DMS153 (cell line): ENCODE measurements at regions not wholly inside any gene's neighbourhood (a gene's known extent, or its start where the extent isn't known, plus 50 kb on each side); places are given as distances from the start of the nearest gene placed in this dataset.

Source experiments
- DNase-seq: peaks from one replicate; lab custom pipeline; 2025; lab: John Stamatoyannopoulos, UW

- no peak for DNase-seq
Measured at GRCh38 chr3:43866529-43867353, 176.0 kb downstream of the ABHD5 start.

DNA sequence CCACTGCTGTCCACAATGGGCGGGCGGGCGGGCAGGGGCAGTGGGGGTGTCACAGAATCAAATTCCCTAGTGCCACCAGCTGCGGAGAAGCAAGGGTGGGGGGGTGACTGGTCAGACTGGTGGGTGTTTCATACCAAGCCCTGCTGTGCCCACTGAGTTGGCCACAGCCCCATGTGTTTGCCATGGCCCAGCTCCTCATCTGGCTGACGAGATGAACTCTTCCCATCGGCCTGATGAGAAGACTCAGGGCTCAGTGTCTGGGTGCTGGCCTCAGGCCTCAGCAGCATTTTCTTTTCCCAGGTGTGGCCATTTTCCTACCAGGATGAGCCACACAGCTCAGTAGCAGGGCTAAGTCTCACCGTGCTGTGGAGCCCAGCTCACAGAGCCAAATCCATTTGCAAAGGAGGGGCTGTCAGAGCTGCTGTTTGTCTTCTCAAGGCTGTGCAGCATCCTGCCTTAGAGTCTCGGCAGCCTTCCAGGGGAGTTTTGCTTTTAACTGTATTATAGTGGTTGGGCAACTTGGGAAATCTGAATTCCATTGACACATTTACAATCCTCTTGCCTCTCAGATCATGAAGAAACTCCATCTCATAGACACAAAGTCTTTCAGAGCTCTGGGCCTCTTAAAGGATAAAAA lies 176.8 kb downstream of the ABHD5 start:
- no peak for DNase-seq

GRCh38 chr3:43869491-43869890 lies 178.8 kb downstream of the ABHD5 start:
- DNase-seq = no peak

DNA sequence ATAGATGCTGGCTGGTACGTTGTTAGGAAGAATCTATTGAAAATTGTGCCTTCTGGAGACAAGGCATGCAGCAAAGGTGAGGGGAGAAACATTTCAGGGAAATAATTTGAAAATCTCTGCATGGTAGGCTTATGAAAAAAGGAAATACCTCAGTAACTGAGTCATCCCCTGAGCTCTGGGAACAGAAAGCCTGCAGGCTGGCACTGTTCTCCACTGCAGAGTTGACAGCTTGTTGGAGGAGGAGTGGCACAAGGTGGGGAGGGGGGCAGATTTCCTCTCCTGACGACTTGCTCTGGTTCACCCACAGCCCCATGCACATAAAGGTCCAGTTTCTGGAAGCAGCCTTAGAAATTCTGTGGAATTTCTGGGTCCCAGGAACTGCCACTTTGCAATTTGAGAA lies 179.4 kb downstream of the ABHD5 start:
- no peak for DNase-seq

DNA sequence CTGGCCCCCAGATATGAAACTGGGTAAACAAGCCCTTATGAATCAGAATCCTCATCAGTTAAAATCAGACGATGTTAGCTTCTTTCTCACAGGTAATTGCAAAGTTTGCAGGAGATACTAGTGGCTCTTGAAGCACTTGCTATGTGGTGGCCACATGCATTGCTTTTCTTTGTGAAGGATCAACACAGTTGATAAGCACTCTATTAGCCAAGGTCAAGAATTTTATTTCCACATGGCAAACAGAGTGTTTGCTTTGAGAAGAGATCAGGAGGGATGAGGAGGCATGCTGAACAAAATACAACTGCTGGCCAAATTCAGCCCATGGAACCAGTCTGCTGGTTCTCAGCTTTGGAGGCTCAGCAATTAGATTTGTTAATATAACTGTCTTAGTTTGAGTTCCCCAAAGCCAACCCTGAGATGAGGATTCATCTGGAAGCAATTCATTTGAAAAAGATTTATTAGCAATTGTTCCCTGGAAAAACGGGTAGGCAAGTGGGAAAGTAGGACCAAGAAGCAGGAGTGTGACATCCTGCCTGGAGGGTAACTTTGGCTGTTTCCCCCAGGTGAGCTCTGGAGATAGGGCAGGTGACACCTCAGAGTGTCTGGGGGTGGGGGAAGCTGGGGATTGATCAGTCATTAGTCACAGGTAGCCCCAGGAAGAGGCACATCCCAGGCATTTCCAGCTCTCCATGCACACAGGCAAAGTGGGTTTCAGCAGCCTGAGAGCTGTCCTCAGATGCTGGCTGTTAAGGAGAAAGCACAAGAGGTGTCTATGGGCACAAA lies 180.3 kb downstream of the ABHD5 start:
- no peak for DNase-seq

- no peak for DNase-seq
Measured at GRCh38 chr3:43871627-43872245, 181.0 kb downstream of the ABHD5 start.

GRCh38 chr3:43872301-43872700 lies 181.6 kb downstream of the ABHD5 start:
- DNase-seq = no peak

- DNase-seq = no peak
Measured at GRCh38 chr3:43872901-43873300, 182.2 kb downstream of the ABHD5 start.

- DNase-seq = no peak
Measured at GRCh38 chr3:43873723-43874122, 183.0 kb downstream of the ABHD5 start.

GRCh38 chr3:43874290-43874689 lies 183.6 kb downstream of the ABHD5 start:
- DNase-seq = no peak

DNA sequence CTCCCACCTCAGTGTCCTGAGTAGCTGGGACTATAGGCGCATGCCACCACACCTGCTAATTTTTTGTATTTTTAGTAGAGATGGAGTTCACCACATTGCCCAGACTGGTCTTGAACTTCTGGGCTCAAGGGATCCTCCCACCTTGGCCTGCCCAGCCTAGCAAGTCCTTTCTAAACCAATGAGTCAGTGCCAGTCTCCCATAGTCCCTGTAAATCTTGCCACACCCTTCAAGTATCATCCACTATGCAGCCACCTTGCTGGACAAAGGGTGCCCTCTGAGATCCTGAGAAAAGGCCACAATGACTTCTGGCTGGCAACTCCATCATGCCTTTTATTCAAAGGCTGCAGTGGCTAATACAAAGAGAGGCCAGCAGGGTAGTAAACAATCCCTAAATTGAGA lies 184.0 kb downstream of the ABHD5 start:
- DNase-seq = no peak

DNA sequence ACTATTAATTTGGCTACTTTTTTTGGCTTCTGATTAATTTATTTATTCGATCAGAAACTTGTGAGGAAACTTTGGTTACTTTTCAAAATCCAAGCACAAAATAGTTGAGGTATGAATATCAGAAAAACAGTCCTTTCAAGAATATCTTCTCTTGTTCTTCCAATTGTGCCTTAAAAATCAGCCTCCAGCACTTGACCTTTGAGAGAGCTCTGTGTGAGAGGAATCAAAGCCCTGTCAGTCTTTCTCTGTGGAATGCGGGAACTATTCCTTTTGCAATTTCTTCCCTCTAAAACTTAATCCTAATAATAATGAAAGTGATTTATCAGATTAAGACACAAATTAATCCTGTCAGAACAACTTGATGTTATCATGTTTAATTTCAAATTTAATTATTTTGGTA lies 185.9 kb downstream of the ABHD5 start:
- DNase-seq = no peak

GRCh38 chr3:43879166-43879565 lies 188.4 kb downstream of the ABHD5 start:
- DNase-seq = peak; percentile 54

DNA sequence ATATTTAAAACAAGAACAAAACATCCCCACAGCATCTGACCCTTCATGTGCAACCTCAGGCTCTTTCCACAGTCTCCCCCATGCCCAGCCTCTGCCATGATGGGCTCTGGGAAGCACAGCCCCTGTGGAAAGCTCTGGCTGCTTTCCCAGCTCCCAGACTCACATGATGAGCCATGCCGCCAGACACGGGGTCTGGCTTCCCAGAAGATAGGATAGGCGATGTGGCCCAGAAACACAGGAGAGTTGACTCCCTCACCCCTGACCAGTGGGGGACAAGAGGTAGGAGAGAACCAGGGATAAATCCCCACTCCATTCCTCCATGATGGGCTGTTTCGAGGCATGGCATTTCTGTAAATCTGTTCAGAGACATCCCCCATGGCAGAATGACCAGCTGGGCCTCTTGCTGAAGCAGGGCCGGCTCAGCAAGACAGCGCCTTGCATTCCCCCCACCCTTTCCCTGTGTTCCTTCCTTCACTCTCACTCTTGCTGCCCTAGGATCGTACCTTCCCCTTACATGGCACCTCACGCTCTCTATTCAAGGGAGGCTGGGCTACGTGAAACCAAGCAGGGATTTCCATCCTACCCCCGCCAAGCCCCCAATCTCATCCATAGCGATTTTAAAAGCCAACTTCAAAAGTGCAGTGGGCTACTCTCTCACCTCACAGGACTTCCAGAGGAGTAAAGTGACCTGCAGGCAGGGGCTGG lies 192.4 kb downstream of the ABHD5 start:
- DNase-seq = no peak

DNA sequence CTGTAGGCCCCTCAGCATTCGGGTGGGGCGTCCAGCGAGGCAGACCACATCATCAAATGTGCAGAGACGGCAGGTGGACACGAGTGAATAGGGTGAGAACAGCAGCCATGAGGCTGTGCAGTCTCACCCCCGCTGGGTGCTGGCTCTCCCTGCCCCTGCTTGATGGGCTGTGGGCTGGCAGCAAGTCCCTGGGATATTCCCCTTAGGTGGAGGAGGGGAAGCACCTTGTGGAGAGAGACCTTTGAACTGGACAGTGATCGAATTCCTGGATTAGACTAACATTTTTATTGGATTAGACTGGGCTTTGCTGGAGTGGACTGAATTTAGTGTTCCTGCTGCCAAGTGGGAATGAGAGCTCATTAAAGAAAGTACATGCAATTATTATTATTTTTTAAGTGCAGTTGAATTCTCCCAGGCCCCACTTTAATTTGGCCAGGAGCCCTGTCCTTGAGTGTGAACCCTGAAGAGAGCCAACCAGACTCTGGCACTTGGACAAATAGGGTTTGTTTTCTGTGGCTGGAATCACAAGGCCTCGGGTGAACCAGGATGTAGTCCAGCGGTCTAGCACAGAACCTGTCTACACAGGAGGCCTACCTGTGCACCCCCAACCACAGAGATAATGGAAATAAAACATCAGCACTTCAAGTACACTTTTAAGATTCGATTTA lies 193.1 kb downstream of the ABHD5 start:
- DNase-seq = peak; percentile 15

GRCh38 chr3:43884581-43884980 lies 193.8 kb downstream of the ABHD5 start:
- DNase-seq = no peak

DNA sequence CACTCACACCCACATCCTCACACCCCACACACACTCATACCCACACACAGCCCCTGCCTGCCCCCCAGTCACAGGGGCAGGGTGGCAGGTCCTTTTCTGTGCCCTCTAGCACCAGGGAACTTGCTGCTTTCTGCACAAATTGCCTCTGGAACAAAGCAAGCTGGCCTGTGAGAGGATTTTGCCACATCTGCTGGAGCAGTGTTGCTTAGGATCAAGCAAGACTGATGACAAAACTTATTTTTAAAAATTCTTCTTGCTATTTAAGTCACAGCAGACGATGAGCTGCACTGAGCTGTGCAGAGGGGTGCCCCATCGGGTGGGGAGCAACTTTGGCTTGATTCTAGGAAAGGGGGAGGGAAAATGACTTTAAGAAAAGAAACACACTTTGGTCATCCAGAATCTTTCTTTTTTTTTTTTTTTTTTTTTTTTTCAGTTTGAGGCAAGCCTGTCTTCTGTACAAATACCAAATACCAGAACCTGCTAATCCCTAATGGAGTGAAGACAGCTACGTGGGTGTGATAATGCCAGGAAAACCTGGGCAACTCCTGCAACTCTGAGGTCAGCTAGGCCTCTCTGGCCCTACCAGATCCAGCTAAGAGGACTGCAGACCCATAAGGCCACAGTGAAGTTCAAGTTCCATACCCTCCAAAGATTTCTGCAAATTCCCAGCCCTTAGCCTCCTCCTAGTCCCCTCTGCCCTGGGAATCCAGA lies 195.3 kb downstream of the ABHD5 start:
- DNase-seq = no peak

- no peak for DNase-seq
Measured at GRCh38 chr3:43892061-43892460, 201.3 kb downstream of the ABHD5 start.

DNA sequence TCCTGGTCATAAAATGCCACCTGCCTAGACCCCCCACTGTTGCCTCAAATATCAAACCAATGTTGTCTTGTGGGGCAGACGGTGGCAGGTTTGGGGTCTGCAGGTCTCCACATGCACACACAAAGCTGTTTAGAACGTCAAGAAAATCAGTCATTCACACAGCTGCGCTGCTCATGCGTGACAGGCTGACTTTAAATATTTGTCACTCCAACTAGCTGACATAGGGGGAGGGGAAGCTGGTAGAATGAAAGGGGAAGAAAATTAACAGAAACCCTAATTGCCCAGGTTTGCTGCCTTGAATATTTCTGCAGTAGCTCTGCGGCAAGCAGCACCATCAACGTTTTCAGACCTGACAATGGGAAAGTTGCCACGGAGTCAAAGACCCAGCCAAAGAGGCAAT lies 201.8 kb downstream of the ABHD5 start:
- peak; percentile 30 for DNase-seq

GRCh38 chr3:43893727-43894126 lies 203.0 kb downstream of the ABHD5 start:
- DNase-seq = no peak
